Bronchial epithelial cell (primary cell): ENCODE measurements at regions not wholly inside any gene's neighbourhood (a gene's known extent, or its start where the extent isn't known, plus 50 kb on each side); places are given as distances from the start of the nearest gene placed in this dataset.
"Not testable (repeated sequence)": the region's sequence is repeated elsewhere in the genome, so short reads cannot be mapped to it uniquely, and the experiment has no call there.

Experiments used
- DNase-seq: peaks from one replicate; pipeline ENCODE4 v3.0.0-alpha.2; 2010; ENCODE audit warnings: low read depth
- FAIRE-seq: peaks from 2 replicates; lab custom pipeline; 2011; peaks lifted over from hg19 to GRCh38; lab: Jason Lieb, UNC
- H3K27me3 ChIP-seq: 2 replicates; pipeline ENCODE4 v1.5.1; 2011; ENCODE audit warnings: low read length; ENCODE audit not compliant: control insufficient read depth, insufficient read depth
- H3K36me3 ChIP-seq: 2 replicates; pipeline ENCODE4 v1.5.1; 2011; ENCODE audit warnings: low read length; ENCODE audit not compliant: control insufficient read depth, insufficient read depth
- H3K4me3 ChIP-seq: 2 replicates; pipeline ENCODE4 v1.5.1; 2011; ENCODE audit warnings: mild to moderate bottlenecking, low read depth, low read length, control low read depth
- CTCF ChIP-seq: IDR thresholded peaks from 2 replicates; pipeline ENCODE4 v1.5.1; 2011; ENCODE audit warnings: mild to moderate bottlenecking, moderate library complexity, low read length, control low read depth, inconsistent platforms; ENCODE audit not compliant: insufficient read depth, severe bottlenecking

GRCh38 chr14:105909046-105909827 is 382.9 kb downstream of the TMEM121 start:
- Histone ChIP-seq H3K4me3 (no peak overlapping the region), H3K36me3 (no peaks in the 10 kb centered on the region), H3K27me3 (no peaks in the 10 kb centered on the region)
- FAIRE-seq: no peak
- no peak for TF ChIP-seq CTCF
- DNase-seq: no peak

DNA sequence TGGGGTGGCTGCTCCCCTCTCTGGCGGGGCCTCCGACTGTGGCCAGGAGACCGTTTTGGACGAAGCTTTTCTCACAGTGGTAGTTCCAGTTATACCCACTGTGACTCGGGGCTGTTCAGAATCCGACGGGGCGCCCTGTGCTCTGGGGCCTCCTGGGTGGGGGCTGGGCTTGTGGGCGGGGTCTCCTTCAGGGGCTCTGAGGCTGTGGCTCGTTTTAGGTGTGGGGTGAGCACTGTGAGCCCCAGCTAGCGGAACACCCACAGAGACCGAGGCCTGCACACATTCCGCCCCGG is 383.4 kb downstream of the TMEM121 start:
- FAIRE-seq, H3K36me3 ChIP-seq, H3K27me3 ChIP-seq, DNase-seq, H3K4me3 ChIP-seq: not testable (repeated sequence)

DNA sequence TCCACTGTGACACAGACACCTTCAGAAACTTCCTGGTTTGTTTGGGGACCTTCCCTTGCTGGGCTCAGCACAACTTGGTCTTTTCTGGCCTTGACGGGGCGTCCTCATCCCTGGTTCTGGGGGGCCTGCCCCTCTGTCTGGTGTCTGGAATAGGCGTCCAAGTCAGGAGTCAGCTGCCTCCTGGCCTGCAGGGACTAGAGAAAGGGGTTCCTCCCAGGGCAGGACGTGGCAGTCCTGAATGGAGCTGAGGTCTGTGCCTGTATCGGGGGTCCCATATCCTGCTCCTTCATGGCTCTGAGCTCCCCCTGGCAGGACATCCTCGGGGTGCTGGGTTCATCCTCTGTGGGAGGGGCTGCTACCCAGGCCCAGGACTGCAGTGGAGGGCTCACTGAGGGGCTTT is 384.0 kb downstream of the TMEM121 start:
- FAIRE-seq (no peak), DNase-seq (no peak)
- TF ChIP-seq CTCF: no peak
- H3K36me3 ChIP-seq: no peaks in the 10 kb centered on the region
- H3K4me3 ChIP-seq: no peak overlapping the region
- H3K27me3 ChIP-seq: no peaks in the 10 kb centered on the region

- Histone ChIP-seq H3K4me3 (no peak overlapping the region), H3K27me3 (no peaks in the 10 kb centered on the region), H3K36me3 (no peaks in the 10 kb centered on the region)
- TF ChIP-seq CTCF: no peak
- FAIRE-seq (no peak), DNase-seq (no peak)
Measured at GRCh38 chr14:105911006-105911847, 384.8 kb downstream of the TMEM121 start.

DNA sequence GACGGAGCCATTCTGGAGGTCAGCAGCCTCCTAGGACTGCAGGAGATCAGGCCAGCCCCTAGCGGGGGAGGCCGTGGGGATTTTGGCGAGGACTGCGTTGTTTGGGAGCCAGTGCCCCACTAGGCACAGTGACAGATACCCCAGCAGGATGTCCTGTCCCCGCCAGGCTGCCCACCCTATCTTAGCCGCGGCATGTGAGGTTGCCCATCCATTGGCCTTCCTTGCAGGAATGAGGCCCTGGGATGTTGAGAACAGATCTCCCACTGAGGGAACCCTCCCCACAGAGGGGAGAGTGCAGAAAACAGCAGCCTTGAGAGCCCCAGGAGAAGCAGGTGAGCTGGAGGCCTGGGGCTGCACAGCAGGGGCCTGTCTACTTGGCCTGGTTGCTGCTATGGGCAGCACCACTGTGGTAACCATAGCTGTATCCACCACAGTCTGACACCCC is 385.5 kb downstream of the TMEM121 start:
- not testable (repeated sequence) for DNase-seq, H3K27me3 ChIP-seq, H3K4me3 ChIP-seq, FAIRE-seq, H3K36me3 ChIP-seq

- Histone ChIP-seq H3K36me3 (no peaks in the 10 kb centered on the region), H3K4me3 (no peak overlapping the region), H3K27me3 (no peaks in the 10 kb centered on the region)
- DNase-seq (no peak), FAIRE-seq (no peak)
- no peak for TF ChIP-seq CTCF
Measured at GRCh38 chr14:105912641-105913180, 386.3 kb downstream of the TMEM121 start.
